T-cell (primary cell): ENCODE measurements at regions not wholly inside any gene's neighbourhood (a gene's known extent, or its start where the extent isn't known, plus 50 kb on each side); places are given as distances from the start of the nearest gene placed in this dataset.

Source experiments
- ATAC-seq, 4 experiments: fragments of 200-7000 bp in 3 of 4; fragments of 150-1000 bp in 1 of 4; cut with Tn5 transposase; replicated peaks in 1 of 4; 1 replicate in 3 of 4; 2 replicates in 1 of 4; pipeline ENCODE4 v1.10.0; 2021; ENCODE audit warnings: moderate library complexity in 3 of 4, mild to moderate bottlenecking in 2 of 4, moderate number of reproducible peaks in 1 of 4
- CTCF ChIA-PET, 2 donors: fragments of 300-600 bp; sonication (Branson Sonifier 250); formaldehyde crosslinking; loops; one replicate each; lab custom pipeline; 2022; ENCODE audit warnings: antibody characterized with exemption in 2 of 2; lab: Charles Lee
- POLR2A ChIA-PET, 2 donors: fragments of 300-600 bp; sonication (Branson Sonifier 250); formaldehyde crosslinking; loops; one replicate each; lab custom pipeline; 2022; ENCODE audit warnings: antibody characterized with exemption in 2 of 2; lab: Charles Lee
- DNase-seq, 35 experiments: peaks; one replicate each; pipeline versions ENCODE4 v3.0.0 to v3.0.0-alpha.2; 2013 to 2023
- H3K27ac ChIP-seq: one replicate; pipeline ENCODE4 v1.5.1; 2013; ENCODE audit warnings: low read length
- H3K27me3 ChIP-seq, 2 experiments: replicated peaks in 1 of 2; 1 replicate in 1 of 2; 2 replicates in 1 of 2; pipeline versions ENCODE4 v1.6.1 to v1.7.0; 2013; ENCODE audit warnings: low read length in 1 of 2, mixed read lengths in 1 of 2; ENCODE audit not compliant: control insufficient read depth in 2 of 2, insufficient read depth in 2 of 2; ENCODE audit errors: extremely low read depth in 1 of 2
- H3K36me3 ChIP-seq, 2 donors: 1 replicate in 1 of 2; 2 replicates in 1 of 2; pipeline versions ENCODE4 v1.6.1 to v1.7.0; 2013; ENCODE audit warnings: low read length in 1 of 2; ENCODE audit not compliant: control insufficient read depth in 2 of 2, insufficient read depth in 1 of 2; ENCODE audit errors: extremely low read depth in 1 of 2
- H3K4me1 ChIP-seq, 2 experiments: 1 replicate in 1 of 2; 2 replicates in 1 of 2; pipeline versions ENCODE4 v1.6.1 to v1.7.0; 2013; ENCODE audit warnings: low read length in 2 of 2, mixed read lengths in 1 of 2; ENCODE audit not compliant: insufficient read depth in 2 of 2, control insufficient read depth in 1 of 2; ENCODE audit errors: extremely low read depth in 1 of 2
- H3K4me3 ChIP-seq, 2 donors: 1 replicate in 1 of 2; 2 replicates in 1 of 2; pipeline versions ENCODE4 v1.5.1 to v1.7.0; 2013; ENCODE audit warnings: mild to moderate bottlenecking in 2 of 2, low read length in 1 of 2, moderate library complexity in 1 of 2; ENCODE audit not compliant: control insufficient read depth in 1 of 2; ENCODE audit errors: extremely low read depth in 1 of 2
- H3K9me3 ChIP-seq: 2 replicates; pipeline ENCODE4 v1.7.0; 2013
- H3K27ac Mint-ChIP-seq, 2 donors: one replicate each; pipeline ENCODE4 v1.8.0; 2020 to 2021; ENCODE audit warnings: mild to moderate bottlenecking in 2 of 2, mixed read lengths in 2 of 2
- H3K27me3 Mint-ChIP-seq, 2 donors: one replicate each; pipeline ENCODE4 v1.8.0; 2021 to 2022; ENCODE audit warnings: mixed read lengths in 2 of 2
- H3K36me3 Mint-ChIP-seq: one replicate; pipeline ENCODE4 v1.8.0; 2021; ENCODE audit warnings: mixed read lengths
- H3K4me1 Mint-ChIP-seq, 3 donors: one replicate each; pipeline ENCODE4 v1.8.0; 2020 to 2022; ENCODE audit warnings: mixed read lengths in 3 of 3, mild to moderate bottlenecking in 1 of 3
- H3K4me3 Mint-ChIP-seq, 3 donors: one replicate each; pipeline ENCODE4 v1.8.0; 2020 to 2022; ENCODE audit warnings: mild to moderate bottlenecking in 3 of 3, mixed read lengths in 3 of 3, moderate library complexity in 3 of 3
- H3K9me3 Mint-ChIP-seq, 3 donors: one replicate each; pipeline ENCODE4 v1.8.0; 2020 to 2022; ENCODE audit warnings: mixed read lengths in 3 of 3
- WGBS: methylation state at CpG from one replicate; pipeline ENCODE4 v1.1.5; 2013; ENCODE audit warnings: missing lambda C conversion rate; ENCODE audit not compliant: insufficient coverage; 5-methylcytosine and 5-hydroxymethylcytosine counted together

GRCh38 chr1:116454940-116455339, 81.9 kb downstream of the ATP1A1 start:
- no peak overlapping the region for H3K27ac ChIP-seq
- H3K9me3 Mint-ChIP-seq = no peaks in the 10 kb centered on the region
- no peaks in the 10 kb centered on the region for H3K27me3 Mint-ChIP-seq
- no peaks in the 10 kb centered on the region for H3K4me1 Mint-ChIP-seq
- H3K9me3 ChIP-seq = no peaks in the 10 kb centered on the region
- ChIA-PET POLR2A (no interaction called here), CTCF (interaction anchor here in 1 of 2 donors (0.5 kb wide), 1 partner anchor 1317 kb away, joined by 4 read pairs; no protein-coding TSS in a partner anchor)
- H3K27me3 ChIP-seq = no peaks in the 10 kb centered on the region
- 73% methylated on average over 3 of the region's 3 CpGs for WGBS
- H3K4me1 ChIP-seq = no peaks in the 10 kb centered on the region
- H3K4me3 Mint-ChIP-seq = no peak overlapping the region
- no peak for ATAC-seq
- no peaks in the 10 kb centered on the region for H3K36me3 Mint-ChIP-seq
- DNase-seq = no peak
- no peak overlapping the region for H3K27ac Mint-ChIP-seq
- no peaks in the 10 kb centered on the region for H3K36me3 ChIP-seq
- H3K4me3 ChIP-seq = no peak overlapping the region

GRCh38 chr1:116455509-116455908, 82.5 kb downstream of the ATP1A1 start:
- POLR2A ChIA-PET = no interaction called here
- H3K27me3 ChIP-seq = no peaks in the 10 kb centered on the region
- ATAC-seq (no peak), DNase-seq (no peak)
- no peak overlapping the region for H3K27ac Mint-ChIP-seq
- H3K4me1 Mint-ChIP-seq = no peaks in the 10 kb centered on the region
- no peak overlapping the region for H3K4me3 ChIP-seq
- WGBS = no CpG with 5 or more reads among the region's 3 CpGs
- CTCF ChIA-PET = interaction anchor here in 1 of 2 donors (0.5 kb wide), 1 partner anchor 1317 kb away, joined by 4 read pairs; no protein-coding TSS in a partner anchor
- no peak overlapping the region for H3K4me3 Mint-ChIP-seq
- no peaks in the 10 kb centered on the region for H3K9me3 Mint-ChIP-seq
- no peaks in the 10 kb centered on the region for H3K4me1 ChIP-seq
- no peaks in the 10 kb centered on the region for H3K27me3 Mint-ChIP-seq
- no peaks in the 10 kb centered on the region for H3K36me3 ChIP-seq
- H3K36me3 Mint-ChIP-seq = no peaks in the 10 kb centered on the region
- H3K9me3 ChIP-seq = no peaks in the 10 kb centered on the region
- H3K27ac ChIP-seq = no peak overlapping the region

- WGBS = 88% methylated on average over 6 of the region's 7 CpGs
- DNase-seq = no peak
- no peak overlapping the region for H3K27ac ChIP-seq
- no peak for ATAC-seq
- H3K4me3 ChIP-seq = no peak overlapping the region
- no peaks in the 10 kb centered on the region for H3K27me3 Mint-ChIP-seq
- no peaks in the 10 kb centered on the region for H3K4me1 Mint-ChIP-seq
- H3K9me3 Mint-ChIP-seq = no peaks in the 10 kb centered on the region
- H3K9me3 ChIP-seq = no peaks in the 10 kb centered on the region
- POLR2A ChIA-PET = no interaction called here
- CTCF ChIA-PET = interaction anchor here in 1 of 2 donors (0.7 kb wide), 1 partner anchor 24 kb away, joined by 3 read pairs; no protein-coding TSS in a partner anchor
- no peak overlapping the region for H3K27ac Mint-ChIP-seq
- H3K36me3 Mint-ChIP-seq = no peaks in the 10 kb centered on the region
- H3K4me1 ChIP-seq = no peaks in the 10 kb centered on the region
- H3K27me3 ChIP-seq = no peaks in the 10 kb centered on the region
- no peak overlapping the region for H3K4me3 Mint-ChIP-seq
- H3K36me3 ChIP-seq = no peaks in the 10 kb centered on the region
Observed at GRCh38 chr1:116457946-116458604, 85.0 kb downstream of the ATP1A1 start.

GRCh38 chr1:116458695-116459094, 85.7 kb downstream of the ATP1A1 start:
- Mint-ChIP-seq H3K9me3 (no peaks in the 10 kb centered on the region), H3K4me3 (no peak overlapping the region), H3K36me3 (no peaks in the 10 kb centered on the region), H3K27me3 (no peaks in the 10 kb centered on the region), H3K27ac (no peak overlapping the region), H3K4me1 (no peaks in the 10 kb centered on the region)
- 93% methylated on average over 2 of the region's 7 CpGs for WGBS
- ATAC-seq (no peak), DNase-seq (no peak)
- Histone ChIP-seq H3K36me3 (no peaks in the 10 kb centered on the region), H3K27me3 (no peaks in the 10 kb centered on the region), H3K9me3 (no peaks in the 10 kb centered on the region), H3K4me1 (no peaks in the 10 kb centered on the region), H3K4me3 (no peak overlapping the region), H3K27ac (no peak overlapping the region)
- ChIA-PET CTCF (no interaction called here), POLR2A (no interaction called here)

GRCh38 chr1:116460261-116460660, 87.2 kb downstream of the ATP1A1 start:
- H3K9me3 Mint-ChIP-seq = no peaks in the 10 kb centered on the region
- no peaks in the 10 kb centered on the region for H3K9me3 ChIP-seq
- H3K27me3 Mint-ChIP-seq = no peaks in the 10 kb centered on the region
- no peak overlapping the region for H3K27ac ChIP-seq
- no peaks in the 10 kb centered on the region for H3K36me3 ChIP-seq
- no peaks in the 10 kb centered on the region for H3K27me3 ChIP-seq
- no peak for DNase-seq
- H3K4me3 Mint-ChIP-seq = no peak overlapping the region
- no peak for ATAC-seq
- POLR2A ChIA-PET = no interaction called here
- no peaks in the 10 kb centered on the region for H3K36me3 Mint-ChIP-seq
- 100% methylated on average over 1 of the region's 1 CpG for WGBS
- no peaks in the 10 kb centered on the region for H3K4me1 Mint-ChIP-seq
- no peak overlapping the region for H3K4me3 ChIP-seq
- CTCF ChIA-PET = no interaction called here
- no peak overlapping the region for H3K27ac Mint-ChIP-seq
- no peaks in the 10 kb centered on the region for H3K4me1 ChIP-seq

- Histone ChIP-seq H3K4me3 (no peak overlapping the region), H3K9me3 (no peaks in the 10 kb centered on the region), H3K27ac (no peak overlapping the region), H3K36me3 (no peaks in the 10 kb centered on the region), H3K4me1 (no peaks in the 10 kb centered on the region), H3K27me3 (no peaks in the 10 kb centered on the region)
- H3K9me3 Mint-ChIP-seq = no peaks in the 10 kb centered on the region
- H3K27me3 Mint-ChIP-seq = no peaks in the 10 kb centered on the region
- H3K4me3 Mint-ChIP-seq = no peak overlapping the region
- no peaks in the 10 kb centered on the region for H3K36me3 Mint-ChIP-seq
- CTCF ChIA-PET = no interaction called here
- no peak for DNase-seq
- POLR2A ChIA-PET = no interaction called here
- H3K27ac Mint-ChIP-seq = no peak overlapping the region
- no peak for ATAC-seq
- no peaks in the 10 kb centered on the region for H3K4me1 Mint-ChIP-seq
- WGBS = 68% methylated on average over 2 of the region's 5 CpGs
Observed at GRCh38 chr1:116460783-116461376, 87.8 kb downstream of the ATP1A1 start.
